ENCODE measurements at regions not wholly inside any gene's neighbourhood (a gene's known extent, or its start where the extent isn't known, plus 50 kb on each side); places are given as distances from the start of the nearest gene placed in this dataset.
A peak's percentile ranks its signal among the peaks of the same experiment; 100 is the strongest.

DNA sequence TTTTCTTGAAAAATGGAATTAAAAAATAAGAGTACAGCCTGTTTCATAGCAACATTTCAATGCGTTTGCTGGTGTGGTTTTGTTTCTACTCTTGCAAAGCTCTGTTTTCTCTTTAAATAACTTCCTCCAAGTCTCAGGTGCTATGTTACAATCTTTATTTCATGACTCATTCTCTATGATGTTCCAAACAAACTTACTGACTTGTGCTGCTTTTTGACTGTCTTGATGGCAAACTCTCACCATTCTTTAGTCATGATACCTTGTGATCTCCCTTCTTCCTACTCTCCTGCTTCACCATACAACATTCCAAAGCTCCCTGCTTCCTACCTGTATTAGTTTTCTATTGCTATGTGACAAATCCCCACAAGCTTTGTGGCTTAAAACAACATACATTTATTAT is 166.1 kb downstream of the C11orf91 start:
- H3K36me3 ChIP-seq: no peaks in the 10 kb centered on the region
- no peak overlapping the region for H3K27ac ChIP-seq
- H3K4me1 ChIP-seq: no peaks in the 10 kb centered on the region
- 77 to 79% methylated on average over 1 of the region's 1 CpG for WGBS, 2 donors
- ATAC-seq (no peak), FAIRE-seq (no peak), DNase-seq (no peak)
- H3K4me3 ChIP-seq: no peak overlapping the region
- TF ChIP-seq, protein P1, sequence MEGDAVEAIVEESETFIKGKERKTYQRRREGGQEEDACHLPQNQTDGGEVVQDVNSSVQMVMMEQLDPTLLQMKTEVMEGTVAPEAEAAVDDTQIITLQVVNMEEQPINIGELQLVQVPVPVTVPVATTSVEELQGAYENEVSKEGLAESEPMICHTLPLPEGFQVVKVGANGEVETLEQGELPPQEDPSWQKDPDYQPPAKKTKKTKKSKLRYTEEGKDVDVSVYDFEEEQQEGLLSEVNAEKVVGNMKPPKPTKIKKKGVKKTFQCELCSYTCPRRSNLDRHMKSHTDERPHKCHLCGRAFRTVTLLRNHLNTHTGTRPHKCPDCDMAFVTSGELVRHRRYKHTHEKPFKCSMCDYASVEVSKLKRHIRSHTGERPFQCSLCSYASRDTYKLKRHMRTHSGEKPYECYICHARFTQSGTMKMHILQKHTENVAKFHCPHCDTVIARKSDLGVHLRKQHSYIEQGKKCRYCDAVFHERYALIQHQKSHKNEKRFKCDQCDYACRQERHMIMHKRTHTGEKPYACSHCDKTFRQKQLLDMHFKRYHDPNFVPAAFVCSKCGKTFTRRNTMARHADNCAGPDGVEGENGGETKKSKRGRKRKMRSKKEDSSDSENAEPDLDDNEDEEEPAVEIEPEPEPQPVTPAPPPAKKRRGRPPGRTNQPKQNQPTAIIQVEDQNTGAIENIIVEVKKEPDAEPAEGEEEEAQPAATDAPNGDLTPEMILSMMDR (IDR thresholded peaks at IDR 0.05): no peak
- no peaks in the 10 kb centered on the region for H3K27me3 ChIP-seq
- intact Hi-C loops (cut with DNase I): no loop called here
- no peaks in the 10 kb centered on the region for H3K9me3 ChIP-seq

DNA sequence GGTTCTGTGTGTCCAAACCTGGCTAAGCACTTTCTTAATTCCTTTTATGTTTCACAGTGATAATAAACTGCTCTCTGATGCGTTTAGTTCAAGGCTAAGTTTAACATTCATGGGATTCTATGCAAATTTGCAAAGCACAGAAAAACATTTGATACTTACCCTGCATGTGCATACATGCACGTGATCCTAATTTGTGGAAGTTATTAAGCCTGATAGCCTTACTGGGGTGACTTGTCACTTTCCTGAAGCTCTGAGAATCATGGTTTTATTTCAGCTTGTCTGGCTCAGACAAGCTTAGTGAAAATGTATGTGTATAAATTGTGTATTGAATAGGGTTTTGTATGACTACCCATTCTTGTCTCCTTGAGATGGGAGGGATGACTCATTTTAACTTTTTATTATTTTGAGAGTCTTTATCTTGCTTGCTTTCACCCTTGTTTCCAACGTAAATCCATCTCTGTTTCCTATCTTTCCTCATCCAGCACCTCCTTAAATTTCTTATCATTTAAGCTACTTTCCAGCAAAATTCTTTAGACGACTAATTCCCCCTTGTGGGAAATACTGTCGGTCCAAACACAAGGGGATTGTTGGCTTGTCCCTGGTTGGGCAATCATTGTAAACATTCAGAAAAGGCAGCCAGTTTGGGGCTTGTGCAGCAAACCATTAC is 167.1 kb downstream of the C11orf91 start:
- WGBS, 2 donors: 21 to 24% methylated on average over 5 of the region's 5 CpGs
- FAIRE-seq (no peak), DNase-seq (no peak), ATAC-seq (no peak)
- H3K36me3 ChIP-seq: no peaks in the 10 kb centered on the region
- TF ChIP-seq, protein P1 (IDR thresholded peaks at IDR 0.05): no peak
- H3K9me3 ChIP-seq: no peaks in the 10 kb centered on the region
- H3K27me3 ChIP-seq: no peaks in the 10 kb centered on the region
- no peaks in the 10 kb centered on the region for H3K4me1 ChIP-seq
- H3K27ac ChIP-seq: no peak overlapping the region
- no peak overlapping the region for H3K4me3 ChIP-seq
- intact Hi-C loops (cut with DNase I): no loop called here

DNA sequence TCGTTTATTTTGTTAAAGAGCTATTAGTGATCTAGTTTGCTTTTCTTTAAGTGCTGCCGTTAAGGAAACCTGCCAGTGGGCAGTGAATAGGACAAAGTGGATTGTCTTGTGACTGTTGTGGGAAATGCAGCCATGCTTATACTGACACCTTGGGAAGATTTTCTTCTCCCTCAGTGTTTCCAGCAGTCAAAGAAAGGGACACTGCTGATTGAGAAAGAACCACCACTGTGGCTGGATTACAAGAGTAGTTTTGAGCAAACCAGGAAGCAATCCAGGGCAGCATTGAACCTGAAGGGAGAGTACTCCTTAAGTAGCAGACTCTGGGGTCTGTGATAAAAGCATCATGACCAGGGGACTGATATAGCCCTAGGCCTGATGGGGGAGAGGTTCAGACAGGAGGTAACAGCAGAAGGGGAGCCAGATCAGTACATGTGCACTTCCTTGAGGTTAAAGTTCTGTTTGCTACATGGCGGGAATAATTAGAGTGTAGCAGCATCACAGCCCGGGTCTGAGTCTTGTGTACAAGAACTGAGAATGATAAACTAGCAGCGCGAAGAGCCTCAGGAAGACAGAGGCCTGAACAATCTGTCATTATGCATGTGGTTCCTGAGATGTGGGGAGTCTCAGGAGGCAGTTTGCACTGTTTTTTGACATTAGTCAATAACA is 167.8 kb downstream of the C11orf91 start:
- DNase-seq (no peak), ATAC-seq (no peak), FAIRE-seq (no peak)
- no peaks in the 10 kb centered on the region for H3K9me3 ChIP-seq
- WGBS, 2 donors: 55 to 59% methylated on average over 6 of the region's 6 CpGs
- no peaks in the 10 kb centered on the region for H3K27me3 ChIP-seq
- no peak overlapping the region for H3K27ac ChIP-seq
- intact Hi-C loops (cut with DNase I): no loop called here
- H3K4me3 ChIP-seq: no peak overlapping the region
- no peaks in the 10 kb centered on the region for H3K4me1 ChIP-seq
- TF ChIP-seq, protein P1 (IDR thresholded peaks at IDR 0.05): no peak
- no peaks in the 10 kb centered on the region for H3K36me3 ChIP-seq

DNA sequence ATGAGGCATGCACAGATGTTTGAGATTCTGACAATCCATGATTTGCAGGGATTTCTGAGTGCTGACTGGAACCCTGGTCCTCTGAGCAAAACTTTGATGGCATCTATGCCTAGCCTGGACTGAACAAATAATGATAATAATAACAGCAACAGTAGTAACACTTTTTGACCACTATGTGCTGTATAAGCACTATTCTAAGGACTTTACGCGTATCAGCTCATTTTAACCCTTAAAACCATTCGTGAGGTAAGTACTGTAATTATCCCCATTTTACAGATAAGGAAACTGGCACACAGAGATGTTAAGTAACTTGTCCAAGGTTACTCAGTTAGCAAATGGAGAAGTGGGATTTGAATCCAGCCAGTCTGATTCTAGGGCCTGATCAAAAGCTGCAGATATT is 168.4 kb downstream of the C11orf91 start:
- TF ChIP-seq, protein P1 (IDR thresholded peaks at IDR 0.05): no peak
- Histone ChIP-seq H3K4me3 (no peak overlapping the region), H3K4me1 (no peaks in the 10 kb centered on the region), H3K36me3 (no peaks in the 10 kb centered on the region), H3K9me3 (no peaks in the 10 kb centered on the region), H3K27me3 (no peaks in the 10 kb centered on the region), H3K27ac (no peak overlapping the region)
- ATAC-seq: no peak
- intact Hi-C loops (cut with DNase I): no loop called here
- DNase-seq: no peak
- WGBS, 2 donors: 69 to 80% methylated on average over 3 of the region's 3 CpGs
- FAIRE-seq: no peak

DNA sequence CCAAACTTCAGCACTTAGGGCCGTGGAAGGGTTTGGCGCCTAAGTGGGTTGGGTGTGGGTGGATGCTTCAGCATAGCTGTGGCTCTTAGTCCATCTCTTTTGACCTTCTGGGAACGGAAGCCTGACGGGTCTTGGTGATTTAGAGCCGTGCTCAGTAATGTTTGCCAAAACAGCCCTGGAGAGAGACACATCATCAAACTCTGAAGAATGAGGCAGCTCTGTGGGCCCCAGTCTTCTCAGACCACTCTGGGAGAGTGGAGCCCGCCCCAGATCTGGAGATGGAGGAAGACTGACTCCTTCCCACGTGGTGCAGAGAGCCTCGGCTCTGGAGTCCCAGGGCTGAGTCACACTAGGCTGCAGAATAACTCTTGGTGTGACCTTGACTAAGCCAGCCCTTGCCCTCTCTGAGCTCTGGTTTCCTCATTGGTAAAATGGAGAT is 168.9 kb downstream of the C11orf91 start:
- no peaks in the 10 kb centered on the region for H3K27me3 ChIP-seq
- H3K36me3 ChIP-seq: no peaks in the 10 kb centered on the region
- 50 to 65% methylated on average over 8 of the region's 8 CpGs for WGBS, 2 donors
- no peaks in the 10 kb centered on the region for H3K9me3 ChIP-seq
- no peak overlapping the region for H3K27ac ChIP-seq
- H3K4me3 ChIP-seq: no peak overlapping the region
- H3K4me1 ChIP-seq: no peaks in the 10 kb centered on the region
- FAIRE-seq (no peak), ATAC-seq (peak in 3 of 4 donors; percentile 30 to 74 (median 72)), DNase-seq (peak in 1 of 6 donors; percentile 26)
- TF ChIP-seq, protein P1 (IDR thresholded peaks at IDR 0.05): no peak
- intact Hi-C loops (cut with DNase I): no loop called here

All from pancreas (tissue), 10 donors.